Right lobe of liver (tissue), 6 donors: ENCODE measurements at regions not wholly inside any gene's neighbourhood (a gene's known extent, or its start where the extent isn't known, plus 50 kb on each side); places are given as distances from the start of the nearest gene placed in this dataset.

ENCODE experiments used
- ATAC-seq, 4 donors: fragments of 200-7000 bp; cut with Tn5 transposase; one replicate each; pipeline ENCODE4 v1.9.1; 2020; ENCODE audit warnings: mild to moderate bottlenecking in 4 of 4, moderate library complexity in 4 of 4
- DNase-seq, 3 donors: peaks; one replicate each; pipeline ENCODE4 v3.0.0-alpha.2; 2020
- H3K27ac ChIP-seq, 3 donors: fragments of 200-600 bp; one replicate each; pipeline ENCODE4 v1.8.0; 2022
- H3K27me3 ChIP-seq, 2 donors: fragments of 200-600 bp; one replicate each; pipeline ENCODE4 v1.8.0; 2022
- H3K36me3 ChIP-seq, 4 donors: fragments of 200-600 bp; sonication (generic) in 1 of 4; one replicate each; pipeline versions ENCODE4 v1.5.1 to v1.8.0; 2017 to 2022; ENCODE audit warnings: control low read depth in 1 of 4
- H3K4me1 ChIP-seq, 4 donors: fragments of 200-600 bp; sonication (generic) in 1 of 4; one replicate each; pipeline versions ENCODE4 v1.5.1 to v1.8.0; 2017 to 2022; ENCODE audit warnings: control low read depth in 1 of 4
- H3K4me3 ChIP-seq, 3 donors: fragments of 200-600 bp; one replicate each; pipeline ENCODE4 v1.8.0; 2022
- H3K9me3 ChIP-seq, 4 donors: fragments of 200-600 bp; sonication (generic) in 1 of 4; one replicate each; pipeline versions ENCODE4 v1.5.1 to v1.8.0; 2017 to 2022; ENCODE audit warnings: control low read depth in 1 of 4
- CTCF ChIP-seq, 4 donors: fragments of 200-600 bp in 3 of 4; fragments of 450-650 bp in 1 of 4; IDR thresholded peaks; one replicate each; pipeline versions ENCODE4 v1.5.1 to v1.8.0; 2016 to 2022; ENCODE audit warnings: antibody characterized with exemption in 4 of 4, mild to moderate bottlenecking in 2 of 4
- POLR2A ChIP-seq: fragments of 450-650 bp; IDR thresholded peaks from one replicate; pipeline ENCODE4 v1.6.1; 2017; ENCODE audit warnings: antibody characterized with exemption, mild to moderate bottlenecking
- WGBS: methylation state at CpG from one replicate; pipeline ENCODE4 v1.1.6; 2018; ENCODE audit warnings: low coverage, low lambda C conversion rate; ENCODE audit not compliant: insufficient coverage; ENCODE audit errors: missing lambda C conversion rate; 5-methylcytosine and 5-hydroxymethylcytosine counted together
- intact Hi-C, 2 donors: fragments of 100-400 bp; cut with DNase I; formaldehyde crosslinking; loops; one replicate each; pipeline versions ENCODE4 v1.11.2 to v1.14.1; 2022
- donor health status: DM: no; HTN: yes; CAD: no.
- donor health status: DM: no; HTN: no; CAD: no.
- donor health status: DM: no; HTN: no; CAD: no.
- donor health status: DM: no; HTN: yes; CAD: no.
- donor health status: DM: no; HTN: yes; CAD: no.

DNA sequence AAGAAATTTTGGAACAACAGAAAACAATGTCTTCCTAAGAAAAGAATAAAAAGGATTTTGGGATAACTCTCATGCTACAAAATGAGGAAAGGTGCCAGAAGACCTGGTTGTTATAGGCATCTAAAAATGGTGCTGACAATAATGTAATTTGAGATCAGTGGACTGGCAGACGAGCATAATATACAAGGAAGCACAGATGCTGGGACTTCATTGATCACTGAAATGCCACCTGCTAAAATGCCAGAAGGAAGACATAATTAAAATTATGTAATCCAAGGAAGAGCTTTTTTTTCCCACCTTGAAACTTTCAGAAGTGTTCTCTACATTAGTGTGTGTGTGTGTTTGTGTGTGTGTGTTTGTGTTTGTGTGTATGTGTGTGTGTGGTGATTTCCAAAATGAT, 535.9 kb downstream of the XIRP2 start:
- TF ChIP-seq POLR2A, result no peak
- TF ChIP-seq CTCF (IDR thresholded peaks at IDR 0.05), result no peak
- DNase-seq (no peak), ATAC-seq (no peak)
- H3K27me3 ChIP-seq, result no peaks in the 10 kb centered on the region
- H3K4me1 ChIP-seq, result no peaks in the 10 kb centered on the region
- no peak overlapping the region for H3K27ac ChIP-seq
- H3K36me3 ChIP-seq, result no peaks in the 10 kb centered on the region
- WGBS, result 36% methylated on average over 1 of the region's 1 CpG
- intact Hi-C loops, result no loop called here
- H3K4me3 ChIP-seq, result no peak overlapping the region
- H3K9me3 ChIP-seq, result no peaks in the 10 kb centered on the region

GRCh38 chr2:167423731-167424130, 535.5 kb downstream of the XIRP2 start:
- whole genome bisulfite sequencing, result 37% methylated on average over 4 of the region's 4 CpGs
- TF ChIP-seq CTCF (IDR thresholded peaks at IDR 0.05) (no peak), POLR2A (no peak)

DNA sequence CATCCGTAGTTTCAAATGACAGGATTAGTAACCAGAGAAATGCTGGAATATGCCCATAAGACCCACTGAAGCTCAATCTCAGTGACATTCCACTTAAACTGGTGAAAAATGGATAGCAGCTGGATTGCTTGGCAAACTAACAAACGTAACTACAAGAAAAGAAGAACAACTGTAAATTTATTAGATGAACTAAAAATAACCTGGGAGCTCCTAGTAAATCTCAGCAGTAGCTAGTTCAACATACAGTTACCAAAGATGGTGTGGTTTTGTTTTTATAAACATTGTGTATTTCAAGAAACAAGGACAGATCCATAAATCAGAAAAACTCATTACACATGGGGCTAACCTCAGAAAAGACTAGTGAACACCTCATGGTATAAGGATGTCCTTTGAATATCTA, 531.9 kb downstream of the XIRP2 start:
- no peak for DNase-seq

More at GRCh38 chr2:167423731-167424130, 535.5 kb downstream of the XIRP2 start:
- intact Hi-C loops, result no loop called here
- H3K4me3 ChIP-seq, result no peak overlapping the region
- H3K9me3 ChIP-seq, result no peaks in the 10 kb centered on the region
- ATAC-seq, result no peak
- H3K27me3 ChIP-seq, result no peaks in the 10 kb centered on the region
- no peaks in the 10 kb centered on the region for H3K36me3 ChIP-seq
- no peak for DNase-seq
- H3K27ac ChIP-seq, result no peak overlapping the region
- H3K4me1 ChIP-seq, result no peaks in the 10 kb centered on the region

GRCh38 chr2:167415068-167415467, 526.8 kb downstream of the XIRP2 start:
- Histone ChIP-seq H3K4me3 (no peak overlapping the region), H3K36me3 (no peaks in the 10 kb centered on the region), H3K27ac (no peak overlapping the region), H3K27me3 (no peaks in the 10 kb centered on the region), H3K4me1 (no peaks in the 10 kb centered on the region), H3K9me3 (peaks cover 0 to 4% (median 0%) of the 10 kb centered on the region in 4 donors)
- DNase-seq (no peak), ATAC-seq (no peak)
- intact Hi-C loops, result no loop called here
- no peak for TF ChIP-seq CTCF (IDR thresholded peaks at IDR 0.05)
- no peak for TF ChIP-seq POLR2A

More for the DNA sequence above, 531.9 kb downstream of the XIRP2 start:
- 15% methylated on average over 2 of the region's 2 CpGs for WGBS
- H3K27me3 ChIP-seq, result no peaks in the 10 kb centered on the region
- ATAC-seq, result no peak
- intact Hi-C loops, result no loop called here
- H3K27ac ChIP-seq, result no peak overlapping the region
- no peaks in the 10 kb centered on the region for H3K36me3 ChIP-seq
- no peaks in the 10 kb centered on the region for H3K9me3 ChIP-seq
- H3K4me3 ChIP-seq, result no peak overlapping the region
- no peaks in the 10 kb centered on the region for H3K4me1 ChIP-seq
- TF ChIP-seq POLR2A, result no peak
- TF ChIP-seq CTCF (IDR thresholded peaks at IDR 0.05), result no peak

DNA sequence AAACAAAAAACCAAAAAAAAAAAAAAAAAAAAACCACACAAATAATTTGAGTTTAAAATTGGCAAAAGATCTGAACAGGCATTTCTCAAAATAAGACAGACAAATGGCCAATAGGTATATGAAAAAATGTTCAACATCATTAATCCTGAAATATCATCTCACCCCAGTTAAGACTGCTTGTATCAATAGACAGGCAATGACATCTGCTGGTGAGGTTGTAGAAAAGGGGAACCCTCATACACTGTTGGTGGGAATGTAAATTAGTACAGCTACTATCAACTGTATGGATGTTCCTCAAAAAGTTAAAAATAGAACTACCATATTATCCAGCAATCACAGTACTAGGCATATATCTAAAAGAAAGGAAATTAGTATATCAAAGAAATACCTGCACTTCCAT, 523.1 kb downstream of the XIRP2 start:
- no peak for TF ChIP-seq CTCF (IDR thresholded peaks at IDR 0.05)
- no peak for TF ChIP-seq POLR2A
- intact Hi-C loops, result no loop called here

More for the DNA sequence above, 523.1 kb downstream of the XIRP2 start:
- Histone ChIP-seq H3K36me3 (no peaks in the 10 kb centered on the region), H3K4me1 (no peaks in the 10 kb centered on the region), H3K9me3 (peaks cover 0 to 4% (median 0%) of the 10 kb centered on the region in 4 donors), H3K27me3 (no peaks in the 10 kb centered on the region), H3K27ac (no peak overlapping the region), H3K4me3 (no peak overlapping the region)
- DNase-seq (no peak), ATAC-seq (no peak)
